Astrocyte of the spinal cord (primary cell): ENCODE measurements at regions not wholly inside any gene's neighbourhood (a gene's known extent, or its start where the extent isn't known, plus 50 kb on each side); places are given as distances from the start of the nearest gene placed in this dataset.
A peak's percentile ranks its signal among the peaks of the same experiment; 100 is the strongest.

Experiments used
- DNase-seq: peaks from one replicate; pipeline ENCODE4 v3.0.0; 2011; ENCODE audit warnings: low read depth, low spot score
- H3K4me3 ChIP-seq: 2 replicates; pipeline ENCODE4 v1.5.1; 2011; ENCODE audit warnings: low read depth, mild to moderate bottlenecking, low read length, moderate library complexity
- in situ Hi-C: cut with HindIII; loops from 2 replicates; pipeline ENCODE4 v1.10.0; 2017; ENCODE audit warnings: low sequenced_read_pairs
- TF ChIP-seq, protein P1 (sequence below): IDR thresholded peaks from 2 replicates; pipeline ENCODE4 v1.5.1; 2012; ENCODE audit warnings: low read depth, mild to moderate bottlenecking, low read length, inconsistent platforms

GRCh38 chr4:165716472-165716871, 156.6 kb upstream of the TLL1 start:
- no peak overlapping the region for H3K4me3 ChIP-seq
- in situ Hi-C loops = no loop called here
- DNase-seq = no peak
- TF ChIP-seq, protein P1, sequence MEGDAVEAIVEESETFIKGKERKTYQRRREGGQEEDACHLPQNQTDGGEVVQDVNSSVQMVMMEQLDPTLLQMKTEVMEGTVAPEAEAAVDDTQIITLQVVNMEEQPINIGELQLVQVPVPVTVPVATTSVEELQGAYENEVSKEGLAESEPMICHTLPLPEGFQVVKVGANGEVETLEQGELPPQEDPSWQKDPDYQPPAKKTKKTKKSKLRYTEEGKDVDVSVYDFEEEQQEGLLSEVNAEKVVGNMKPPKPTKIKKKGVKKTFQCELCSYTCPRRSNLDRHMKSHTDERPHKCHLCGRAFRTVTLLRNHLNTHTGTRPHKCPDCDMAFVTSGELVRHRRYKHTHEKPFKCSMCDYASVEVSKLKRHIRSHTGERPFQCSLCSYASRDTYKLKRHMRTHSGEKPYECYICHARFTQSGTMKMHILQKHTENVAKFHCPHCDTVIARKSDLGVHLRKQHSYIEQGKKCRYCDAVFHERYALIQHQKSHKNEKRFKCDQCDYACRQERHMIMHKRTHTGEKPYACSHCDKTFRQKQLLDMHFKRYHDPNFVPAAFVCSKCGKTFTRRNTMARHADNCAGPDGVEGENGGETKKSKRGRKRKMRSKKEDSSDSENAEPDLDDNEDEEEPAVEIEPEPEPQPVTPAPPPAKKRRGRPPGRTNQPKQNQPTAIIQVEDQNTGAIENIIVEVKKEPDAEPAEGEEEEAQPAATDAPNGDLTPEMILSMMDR = no peak

- in situ Hi-C loops = no loop called here
- no peak overlapping the region for H3K4me3 ChIP-seq
- TF ChIP-seq, protein P1 = no peak
- DNase-seq = no peak
Measured at GRCh38 chr4:165718660-165719059, 154.4 kb upstream of the TLL1 start.

GRCh38 chr4:165720411-165721082, 152.5 kb upstream of the TLL1 start:
- in situ Hi-C loops = no loop called here
- no peak for DNase-seq
- TF ChIP-seq, protein P1 = no peak
- no peak overlapping the region for H3K4me3 ChIP-seq

- H3K4me3 ChIP-seq = no peak overlapping the region
- TF ChIP-seq, protein P1 = no peak
- DNase-seq = no peak
- in situ Hi-C loops = no loop called here
Measured at GRCh38 chr4:165721815-165722214, 151.2 kb upstream of the TLL1 start.

- TF ChIP-seq, protein P1 = no peak
- no peak overlapping the region for H3K4me3 ChIP-seq
- peak; percentile 57 for DNase-seq
- in situ Hi-C loops = no loop called here
Measured at GRCh38 chr4:165723051-165723795, 149.8 kb upstream of the TLL1 start.

- TF ChIP-seq, protein P1 = no peak
- H3K4me3 ChIP-seq = no peak overlapping the region
- no peak for DNase-seq
- in situ Hi-C loops = no loop called here
Measured at GRCh38 chr4:165724786-165725185, 148.3 kb upstream of the TLL1 start.
